Prostate gland (tissue), 2 donors: ENCODE measurements at regions not wholly inside any gene's neighbourhood (a gene's known extent, or its start where the extent isn't known, plus 50 kb on each side); places are given as distances from the start of the nearest gene placed in this dataset.

Experiments
- DNase-seq: peaks from one replicate; pipeline ENCODE4 v3.0.0-alpha.2; 2019; ENCODE audit warnings: low spot score
- H3K27ac ChIP-seq, 2 donors: fragments of 200-600 bp; sonication (generic); 2 replicates each; pipeline ENCODE4 v1.5.1; 2017 to 2019
- H3K27me3 ChIP-seq: fragments of 200-600 bp; sonication (generic); replicated peaks from 2 replicates; pipeline ENCODE4 v1.5.1; 2019; ENCODE audit not compliant: insufficient read depth
- H3K36me3 ChIP-seq, 2 donors: fragments of 200-600 bp; sonication (generic); 1 replicate in 1 of 2; 2 replicates in 1 of 2; pipeline versions ENCODE4 v1.5.1 to v1.8.1; 2017 to 2019
- H3K4me1 ChIP-seq: fragments of 200-600 bp; sonication (generic); replicated peaks from 2 replicates; pipeline ENCODE4 v1.5.1; 2019
- H3K4me3 ChIP-seq, 2 donors: fragments of 200-600 bp; sonication (generic); 2 replicates each; pipeline ENCODE4 v1.5.1; 2017 to 2019
- H3K9me3 ChIP-seq: fragments of 200-600 bp; sonication (generic); 2 replicates; pipeline ENCODE4 v1.5.1; 2017
- CTCF ChIP-seq, 4 experiments: fragments of 200-600 bp in 2 of 4; fragments of 450-650 bp in 2 of 4; sonication (generic) in 2 of 4; IDR thresholded peaks; 1 replicate in 3 of 4; 2 replicates in 1 of 4; pipeline ENCODE4 v1.5.1; 2016 to 2019; ENCODE audit warnings: antibody characterized with exemption in 4 of 4, mild to moderate bottlenecking in 2 of 4, moderate library complexity in 2 of 4
- POLR2A ChIP-seq: fragments of 450-650 bp; IDR thresholded peaks from one replicate; pipeline ENCODE4 v1.6.1; 2016; ENCODE audit warnings: antibody characterized with exemption, mild to moderate bottlenecking
- POLR2AphosphoS5 ChIP-seq: sonication (generic); formaldehyde crosslinking; IDR thresholded peaks from one replicate; pipeline ENCODE4 v1.6.1; 2017; ENCODE audit warnings: antibody characterized with exemption
- whole genome bisulfite sequencing: methylation state at CpG from one replicate; pipeline ENCODE4 v1.1.5; 2018; 5-methylcytosine and 5-hydroxymethylcytosine counted together
- intact Hi-C: fragments of 100-400 bp; cut with DNase I; formaldehyde crosslinking; loops from one replicate; pipeline ENCODE4 v1.14.2; 2022

DNA sequence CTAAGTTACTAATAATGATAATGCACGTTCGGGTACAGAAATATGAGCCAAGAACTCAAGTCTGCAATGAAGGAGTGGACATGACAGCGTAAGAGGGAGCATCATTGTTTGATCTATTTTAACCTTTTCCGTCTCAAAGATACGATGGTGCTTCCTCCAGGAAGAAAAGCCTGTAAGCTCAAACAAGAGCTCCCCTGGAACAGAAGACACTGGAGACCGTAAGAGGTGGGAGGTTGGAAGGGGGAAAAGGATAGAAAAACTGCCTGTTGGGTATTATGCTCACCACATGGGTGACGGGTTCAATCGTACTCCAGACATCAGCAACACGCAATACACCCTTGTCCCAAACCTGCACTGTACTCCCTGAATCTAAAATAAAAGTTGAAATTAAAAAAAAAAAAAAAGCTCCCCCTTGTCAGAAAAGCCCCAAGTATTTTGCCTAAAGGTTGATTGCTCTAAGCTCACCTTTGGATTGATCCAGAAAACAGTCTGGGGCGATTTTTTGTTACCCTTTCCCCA lies 180.5 kb downstream of the TRIM27 start:
- H3K27ac ChIP-seq = no peak overlapping the region
- H3K4me3 ChIP-seq = no peak overlapping the region
- no peaks in the 10 kb centered on the region for H3K9me3 ChIP-seq
- H3K4me1 ChIP-seq = no peaks in the 10 kb centered on the region
- TF ChIP-seq CTCF (IDR thresholded peaks at IDR 0.05) (no peak), POLR2A (no peak), POLR2AphosphoS5 (no peak)
- 24% methylated on average over 10 of the region's 10 CpGs for WGBS
- no peaks in the 10 kb centered on the region for H3K36me3 ChIP-seq
- H3K27me3 ChIP-seq = no peaks in the 10 kb centered on the region
- intact Hi-C loops = no loop called here
- no peak for DNase-seq

- Histone ChIP-seq H3K4me3 (no peak overlapping the region), H3K27ac (no peak overlapping the region), H3K4me1 (no peaks in the 10 kb centered on the region), H3K27me3 (no peaks in the 10 kb centered on the region), H3K36me3 (no peaks in the 10 kb centered on the region), H3K9me3 (no peaks in the 10 kb centered on the region)
- TF ChIP-seq CTCF (IDR thresholded peaks at IDR 0.05) (no peak), POLR2AphosphoS5 (no peak), POLR2A (no peak)
- no peak for DNase-seq
- WGBS = 40% methylated on average over 13 of the region's 13 CpGs
- intact Hi-C loops = no loop called here
These were observed 176.6 kb downstream of the TRIM27 start for GRCh38 chr6:28747083-28747630.

- no peaks in the 10 kb centered on the region for H3K27me3 ChIP-seq
- TF ChIP-seq CTCF (IDR thresholded peaks at IDR 0.05) (no peak), POLR2A (no peak), POLR2AphosphoS5 (no peak)
- H3K27ac ChIP-seq = no peak overlapping the region
- no peak overlapping the region for H3K4me3 ChIP-seq
- H3K36me3 ChIP-seq = no peaks in the 10 kb centered on the region
- intact Hi-C loops = no loop called here
- no peaks in the 10 kb centered on the region for H3K9me3 ChIP-seq
- WGBS = 18% methylated on average over 19 of the region's 19 CpGs
- H3K4me1 ChIP-seq = no peaks in the 10 kb centered on the region
- DNase-seq = no peak
These were observed 176.1 kb downstream of the TRIM27 start for GRCh38 chr6:28747631-28748157.

- H3K36me3 ChIP-seq = no peaks in the 10 kb centered on the region
- intact Hi-C loops = no loop called here
- DNase-seq = no peak
- TF ChIP-seq CTCF (IDR thresholded peaks at IDR 0.05) (no peak), POLR2AphosphoS5 (no peak), POLR2A (no peak)
- no peak overlapping the region for H3K27ac ChIP-seq
- no peaks in the 10 kb centered on the region for H3K9me3 ChIP-seq
- H3K4me1 ChIP-seq = no peaks in the 10 kb centered on the region
- 23% methylated on average over 2 of the region's 2 CpGs for WGBS
- H3K27me3 ChIP-seq = no peaks in the 10 kb centered on the region
- H3K4me3 ChIP-seq = no peak overlapping the region
These were observed 175.6 kb downstream of the TRIM27 start for GRCh38 chr6:28748192-28748591.

GRCh38 chr6:28750926-28751458 lies 172.8 kb downstream of the TRIM27 start:
- H3K27ac ChIP-seq = no peak overlapping the region
- no peaks in the 10 kb centered on the region for H3K4me1 ChIP-seq
- TF ChIP-seq CTCF (IDR thresholded peaks at IDR 0.05) = no peak
- TF ChIP-seq POLR2A = no peak
- TF ChIP-seq POLR2AphosphoS5 = no peak
- H3K27me3 ChIP-seq = no peaks in the 10 kb centered on the region
- intact Hi-C loops = no loop called here
- H3K36me3 ChIP-seq = no peaks in the 10 kb centered on the region
- no peaks in the 10 kb centered on the region for H3K9me3 ChIP-seq
- no peak for DNase-seq
- 38% methylated on average over 1 of the region's 1 CpG for WGBS
- no peak overlapping the region for H3K4me3 ChIP-seq
